Stomach (tissue), 8 donors: ENCODE measurements at regions not wholly inside any gene's neighbourhood (a gene's known extent, or its start where the extent isn't known, plus 50 kb on each side); places are given as distances from the start of the nearest gene placed in this dataset.
"Not testable (repeated sequence)": the region's sequence is repeated elsewhere in the genome, so short reads cannot be mapped to it uniquely, and the experiment has no call there.

ENCODE experiments used
- DNase-seq, 2 donors: peaks; one replicate each; pipeline versions ENCODE4 v3.0.0 to v3.0.0-alpha.2; 2013 to 2019
- H3K27ac ChIP-seq, 5 donors: fragments of 200-600 bp in 4 of 5; sonication (generic) in 4 of 5; one replicate each; pipeline ENCODE4 v1.5.1; 2013 to 2019; ENCODE audit warnings: mild to moderate bottlenecking in 1 of 5, moderate library complexity in 1 of 5
- H3K27me3 ChIP-seq, 3 donors: fragments of 200-600 bp; sonication (generic); one replicate each; pipeline ENCODE4 v1.5.1; 2017 to 2019; ENCODE audit warnings: mixed run types in 1 of 3
- H3K36me3 ChIP-seq, 4 donors: fragments of 200-600 bp; sonication (generic); 1 replicate in 3 of 4; 2 replicates in 1 of 4; pipeline ENCODE4 v1.5.1; 2016 to 2019
- H3K4me1 ChIP-seq, 4 donors: fragments of 200-600 bp; sonication (generic); one replicate each; pipeline ENCODE4 v1.5.1; 2016 to 2019
- H3K4me3 ChIP-seq, 4 donors: fragments of 200-600 bp; sonication (generic) in 3 of 4; one replicate each; pipeline ENCODE4 v1.5.1; 2016 to 2019; ENCODE audit warnings: mild to moderate bottlenecking in 1 of 4
- H3K9me3 ChIP-seq, 4 donors: fragments of 200-600 bp; sonication (generic); one replicate each; pipeline ENCODE4 v1.5.1; 2016 to 2019
- CTCF ChIP-seq, 7 experiments: fragments of 450-650 bp in 4 of 7; fragments of 200-600 bp in 3 of 7; sonication (generic) in 3 of 7; IDR thresholded peaks; one replicate each; pipeline ENCODE4 v1.5.1; 2016 to 2019; ENCODE audit warnings: antibody characterized with exemption in 7 of 7, control low read depth in 2 of 7, mild to moderate bottlenecking in 1 of 7
- EP300 ChIP-seq: sonication (generic); formaldehyde crosslinking; IDR thresholded peaks from one replicate; pipeline ENCODE4 v1.6.1; 2017; ENCODE audit warnings: antibody characterized with exemption
- POLR2A ChIP-seq, 4 donors: fragments of 450-650 bp; IDR thresholded peaks; one replicate each; pipeline ENCODE4 v1.6.1; 2016; ENCODE audit warnings: antibody characterized with exemption in 4 of 4, control low read depth in 2 of 4, mild to moderate bottlenecking in 1 of 4, moderate library complexity in 1 of 4
- POLR2AphosphoS5 ChIP-seq, 3 donors: sonication (generic); formaldehyde crosslinking; IDR thresholded peaks; one replicate each; pipeline ENCODE4 v1.6.1; 2016; ENCODE audit warnings: antibody characterized with exemption in 3 of 3
- WGBS, 5 donors: extraction: QIAGEN DNeasy Blood & Tissue Kit in 3 of 5; methylation state at CpG; one replicate each; pipeline versions ENCODE4 v1.1.5 to v1.1.7; 2013 to 2018; 5-methylcytosine and 5-hydroxymethylcytosine counted together
- intact Hi-C: fragments of 100-400 bp; cut with DNase I; formaldehyde crosslinking; loops from one replicate; pipeline ENCODE4 v1.15.1; 2023; ENCODE audit warnings: low total_unique reads
- donor health status: healthy with polysubstance abuse.
- donor health status: Bipolar disorder and iron deficiency.
- donor health status: healthy.

- Histone ChIP-seq H3K4me1 (no peaks in the 10 kb centered on the region), H3K4me3 (no peak overlapping the region), H3K27me3 (no peaks in the 10 kb centered on the region), H3K36me3 (no peaks in the 10 kb centered on the region), H3K9me3 (no peaks in the 10 kb centered on the region), H3K27ac (no peak overlapping the region)
- no peak for TF ChIP-seq EP300
- no peak for TF ChIP-seq POLR2AphosphoS5 (IDR thresholded peaks at IDR 0.05)
- no peak for TF ChIP-seq CTCF (IDR thresholded peaks at IDR 0.05)
- no peak for TF ChIP-seq POLR2A (IDR thresholded peaks at IDR 0.05)
- intact Hi-C loops = no loop called here
- no peak for DNase-seq
- WGBS, 5 donors = 70 to 84% (median 82%) methylated on average over 3 of the region's 3 CpGs
Measured at GRCh38 chr5:77900691-77901090, 124.6 kb upstream of the TBCA start.

- Histone ChIP-seq H3K4me3 (no peak overlapping the region), H3K36me3 (no peaks in the 10 kb centered on the region), H3K27me3 (no peaks in the 10 kb centered on the region), H3K27ac (no peak overlapping the region), H3K9me3 (no peaks in the 10 kb centered on the region), H3K4me1 (no peaks in the 10 kb centered on the region)
- WGBS, 5 donors = 91 to 97% (median 96%) methylated on average over 2 of the region's 2 CpGs
- no peak for DNase-seq
- intact Hi-C loops = no loop called here
- TF ChIP-seq POLR2A (IDR thresholded peaks at IDR 0.05) = no peak
- no peak for TF ChIP-seq CTCF (IDR thresholded peaks at IDR 0.05)
- TF ChIP-seq EP300 = no peak
- no peak for TF ChIP-seq POLR2AphosphoS5 (IDR thresholded peaks at IDR 0.05)
Measured at GRCh38 chr5:77898385-77898784, 122.2 kb upstream of the TBCA start.

GRCh38 chr5:77896338-77896737, 120.2 kb upstream of the TBCA start:
- intact Hi-C loops = no loop called here
- no peaks in the 10 kb centered on the region for H3K4me1 ChIP-seq
- TF ChIP-seq POLR2AphosphoS5 (IDR thresholded peaks at IDR 0.05) (no peak), POLR2A (IDR thresholded peaks at IDR 0.05) (no peak), CTCF (IDR thresholded peaks at IDR 0.05) (no peak), EP300 (no peak)

GRCh38 chr5:77894103-77894502, 118.0 kb upstream of the TBCA start:
- intact Hi-C loops, H3K27ac ChIP-seq, H3K4me1 ChIP-seq, DNase-seq, H3K27me3 ChIP-seq, H3K9me3 ChIP-seq, H3K4me3 ChIP-seq, H3K36me3 ChIP-seq: not testable (repeated sequence)
- WGBS, 5 donors = 67 to 89% (median 73%) methylated on average over 5 of the region's 5 CpGs

More at GRCh38 chr5:77896338-77896737, 120.2 kb upstream of the TBCA start:
- H3K9me3 ChIP-seq = no peaks in the 10 kb centered on the region
- no peak overlapping the region for H3K27ac ChIP-seq
- H3K4me3 ChIP-seq = no peak overlapping the region
- WGBS, 5 donors = 89 to 94% (median 92%) methylated on average over 3 of the region's 3 CpGs
- no peak for DNase-seq
- H3K36me3 ChIP-seq = no peaks in the 10 kb centered on the region
- no peaks in the 10 kb centered on the region for H3K27me3 ChIP-seq

GRCh38 chr5:77893225-77893860, 117.2 kb upstream of the TBCA start:
- peak in 1 of 2 donors; percentile 41 for DNase-seq
- Histone ChIP-seq H3K36me3 (no peaks in the 10 kb centered on the region), H3K9me3 (no peaks in the 10 kb centered on the region), H3K27me3 (no peaks in the 10 kb centered on the region), H3K4me1 (no peaks in the 10 kb centered on the region), H3K27ac (peak overlapping the region in 1 of 5 donors; percentile 51), H3K4me3 (no peak overlapping the region)
- TF ChIP-seq POLR2AphosphoS5 (IDR thresholded peaks at IDR 0.05) = no peak
- no peak for TF ChIP-seq POLR2A (IDR thresholded peaks at IDR 0.05)
- TF ChIP-seq EP300 = no peak
- TF ChIP-seq CTCF (IDR thresholded peaks at IDR 0.05) = no peak
- intact Hi-C loops = no loop called here
- 47 to 72% (median 65%) methylated on average over 3 of the region's 3 CpGs for WGBS, 5 donors
